HepG2 (cell line): ENCODE measurements at regions not wholly inside any gene's neighbourhood (a gene's known extent, or its start where the extent isn't known, plus 50 kb on each side); places are given as distances from the start of the nearest gene placed in this dataset.

Source experiments
- ATAC-seq: fragments of 200-7000 bp; cut with Tn5 transposase; 3 replicates; pipeline ENCODE4 v1.9.1; 2020; ENCODE audit warnings: mild to moderate bottlenecking, moderate library complexity
- BruUV-seq: library from RNA; stranded (reverse); fragments of 400-500 nt; replicated peaks from 2 replicates; lab custom pipeline; 2021; lab: Mats Ljungman, UMichigan
- CTCF ChIA-PET: fragments of 300-600 bp; formaldehyde crosslinking; extraction: SDS; loops from one replicate; lab custom pipeline; 2021; ENCODE audit warnings: low total read pairs, inconsistent platforms, low intra/inter-chr PET ratio; lab: Yijun Ruan, JAX
- POLR2A ChIA-PET: fragments of 350-600 bp; sonication (Branson Sonifier 250); formaldehyde crosslinking; loops from one replicate; lab custom pipeline; 2020; ENCODE audit warnings: antibody characterized with exemption, inconsistent platforms; lab: Yijun Ruan, JAX
- DNase-seq: peaks from one replicate; pipeline ENCODE4 v3.0.0-alpha.2; 2015; ENCODE audit warnings: low spot score
- FAIRE-seq: peaks from 3 replicates; lab custom pipeline; 2011; peaks lifted over from hg19 to GRCh38; lab: Jason Lieb, UNC
- H2AFZ ChIP-seq: one replicate; pipeline ENCODE4 v1.6.1; 2011; ENCODE audit warnings: low read length, inconsistent platforms
- H3K27ac ChIP-seq: fragments of 300-600 bp; 3 replicates; pipeline ENCODE4 v1.8.0; 2011; ENCODE audit warnings: mixed run types, mild to moderate bottlenecking, mixed read lengths, low read length, inconsistent platforms; ENCODE audit not compliant: insufficient read depth; ENCODE audit errors: extremely low read length
- H3K27me3 ChIP-seq, 2 experiments: fragments of 200-600 bp in 1 of 2; 2 replicates in 1 of 2; 3 replicates in 1 of 2; pipeline versions ENCODE4 v1.6.0 to v1.8.0; 2011; ENCODE audit warnings: low read length in 2 of 2, mild to moderate bottlenecking in 2 of 2, moderate library complexity in 2 of 2, inconsistent platforms in 1 of 2; ENCODE audit not compliant: insufficient read depth in 2 of 2, control insufficient read depth in 1 of 2
- H3K36me3 ChIP-seq, 2 experiments: fragments of 200-600 bp in 1 of 2; replicated peaks in 1 of 2; 2 replicates in 1 of 2; 3 replicates in 1 of 2; pipeline versions ENCODE4 v1.5.1 to v1.8.0; 2011; ENCODE audit warnings: low read length in 2 of 2, inconsistent platforms in 1 of 2; ENCODE audit not compliant: insufficient read depth in 2 of 2, control insufficient read depth in 1 of 2
- H3K4me1 ChIP-seq: 2 replicates; pipeline ENCODE4 v1.5.1; 2012; ENCODE audit warnings: low read length, inconsistent platforms; ENCODE audit not compliant: insufficient read depth
- H3K4me2 ChIP-seq: 2 replicates; pipeline ENCODE4 v1.6.0; 2011; ENCODE audit warnings: low read depth, low read length, inconsistent platforms
- H3K4me3 ChIP-seq, 3 experiments: fragments of 200-600 bp in 1 of 3; sonication (generic), shearing (Covaris generic) in 1 of 3; replicated peaks in 1 of 3; 2 replicates each; pipeline ENCODE4 v1.5.1; 2011 to 2016; ENCODE audit warnings: low read length in 3 of 3, inconsistent platforms in 2 of 3, low read depth in 2 of 3, mild to moderate bottlenecking in 2 of 3, control low read depth in 1 of 3, mixed read lengths in 1 of 3; ENCODE audit not compliant: insufficient read depth in 1 of 3
- H3K79me2 ChIP-seq: one replicate; pipeline ENCODE4 v1.6.1; 2011; ENCODE audit warnings: low read length, inconsistent platforms; ENCODE audit not compliant: insufficient read depth
- H3K9ac ChIP-seq: 2 replicates; pipeline ENCODE4 v1.6.0; 2011; ENCODE audit warnings: mild to moderate bottlenecking, low read depth, low read length, inconsistent platforms; ENCODE audit not compliant: insufficient read depth
- H3K9me3 ChIP-seq: 2 replicates; pipeline ENCODE4 v1.5.1; 2012; ENCODE audit warnings: mild to moderate bottlenecking, low read length
- H4K20me1 ChIP-seq: 2 replicates; pipeline ENCODE4 v1.6.0; 2011; ENCODE audit warnings: inconsistent platforms, mild to moderate bottlenecking, low read length, moderate library complexity; ENCODE audit not compliant: insufficient read depth
- ADNP ChIP-seq: sonication (generic); formaldehyde crosslinking; IDR thresholded peaks from 2 replicates; pipeline ENCODE4 v1.4.0; 2020; ENCODE audit warnings: missing genetic modification reagents
- ELF3 ChIP-seq: IDR thresholded peaks from 2 replicates; pipeline ENCODE4 v1.6.1; 2016; ENCODE audit warnings: missing genetic modification reagents, missing compliant biosample characterization
- ESRRA ChIP-seq: sonication (generic); formaldehyde crosslinking; IDR thresholded peaks from 2 replicates; pipeline ENCODE4 v1.5.1; 2020; ENCODE audit warnings: mild to moderate bottlenecking, low read depth, missing genetic modification reagents
- FOXP1 ChIP-seq, 2 experiments: fragments of 450-650 bp in 1 of 2; IDR thresholded peaks; 2 replicates each; pipeline ENCODE4 v1.6.1; 2017 to 2018; ENCODE audit warnings: antibody characterized with exemption in 1 of 2
- HNF4A ChIP-seq: sonication (generic); formaldehyde crosslinking; IDR thresholded peaks from 2 replicates; pipeline ENCODE4 v1.4.0; 2020; ENCODE audit warnings: missing genetic modification reagents
- HOXA3 ChIP-seq: sonication (generic); formaldehyde crosslinking; IDR thresholded peaks from 2 replicates; pipeline ENCODE4 v1.5.0; 2020; ENCODE audit warnings: missing genetic modification reagents
- NFKB2 ChIP-seq: sonication (generic); formaldehyde crosslinking; IDR thresholded peaks from 2 replicates; pipeline ENCODE4 v1.4.0; 2020; ENCODE audit warnings: missing genetic modification reagents, borderline replicate concordance
- SIN3B ChIP-seq: fragments of 150-350 bp; IDR thresholded peaks from 2 replicates; pipeline ENCODE4 v1.6.1; 2014; ENCODE audit warnings: low read length
- STAT5B ChIP-seq: sonication (generic); formaldehyde crosslinking; IDR thresholded peaks from 2 replicates; pipeline ENCODE4 v1.4.0; 2020; ENCODE audit warnings: missing genetic modification reagents
- ZFP36L2 ChIP-seq: sonication (generic); formaldehyde crosslinking; IDR thresholded peaks from 2 replicates; pipeline ENCODE4 v1.4.0; 2020; ENCODE audit warnings: missing genetic modification reagents
- ZNF766 ChIP-seq: sonication (generic); formaldehyde crosslinking; IDR thresholded peaks from 2 replicates; pipeline ENCODE4 v1.5.0; 2020; ENCODE audit warnings: missing genetic modification reagents, borderline replicate concordance
- WGBS: methylation state at CpG from one replicate; pipeline ENCODE4 v1.1.6; 2017; ENCODE audit warnings: low lambda C conversion rate; 5-methylcytosine and 5-hydroxymethylcytosine counted together
- in situ Hi-C: cut with HindIII; loops from 2 replicates; pipeline ENCODE4 v1.10.0; 2017; ENCODE audit warnings: low pct_unique_long_range_greater_than_20kb; ENCODE audit not compliant: extremely low pct_ligation_motif_present
- intact Hi-C: fragments of 100-400 bp; cut with micrococcal nuclease; formaldehyde crosslinking; loops from one replicate; pipeline ENCODE4 v1.10.0; 2022; ENCODE audit not compliant: unreplicated experiment
- TF ChIP-seq, protein P1 (sequence below): IDR thresholded peaks from 2 replicates; pipeline ENCODE4 v1.6.1; 2016; ENCODE audit warnings: mild to moderate bottlenecking, missing biosample characterization, missing genetic modification reagents
- TF ChIP-seq, protein P2 (sequence below): sonication (generic); formaldehyde crosslinking; IDR thresholded peaks from 2 replicates; pipeline ENCODE4 v1.4.0; 2020; ENCODE audit warnings: mild to moderate bottlenecking, missing genetic modification reagents, borderline replicate concordance
- TF ChIP-seq, protein P3 (sequence below): sonication (generic); formaldehyde crosslinking; IDR thresholded peaks from 2 replicates; pipeline ENCODE4 v1.9.0; 2022; ENCODE audit warnings: low read depth, missing genetic modification reagents

DNA sequence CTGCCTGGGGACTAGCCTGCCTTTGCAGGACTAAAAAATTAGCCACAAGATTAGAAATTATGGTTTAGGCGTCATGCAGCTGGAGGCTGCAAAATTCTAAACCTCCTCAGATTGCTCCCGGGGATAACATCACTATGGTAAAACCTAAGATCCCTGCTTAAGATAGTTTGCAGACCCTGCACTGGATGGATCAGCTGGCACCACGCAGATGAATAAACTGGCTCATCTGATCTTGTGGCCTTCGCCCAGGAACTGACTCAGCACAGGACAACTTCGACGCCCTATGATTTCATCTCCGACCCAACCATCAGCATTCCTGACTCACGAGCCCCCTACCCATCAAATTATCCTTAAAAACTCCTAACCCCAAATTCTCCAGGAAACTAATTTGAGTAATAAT, 482.4 kb downstream of the SPRY1 start:
- peaks cover 12% of the 10 kb centered on the region for H3K4me1 ChIP-seq
- no peak overlapping the region for H3K4me2 ChIP-seq
- ATAC-seq (no peak), DNase-seq (no peak), FAIRE-seq (no peak)
- H3K27ac ChIP-seq, result no peak overlapping the region
- H4K20me1 ChIP-seq, result no peaks in the 10 kb centered on the region
- POLR2A ChIA-PET, result no interaction called here
- no peak overlapping the region for H3K9ac ChIP-seq
- no peaks in the 10 kb centered on the region for H3K27me3 ChIP-seq
- TF ChIP-seq HNF4A (CRISPR knock-in tag) (no peak), STAT5B (CRISPR knock-in tag) (no peak)
- TF ChIP-seq, protein P1, sequence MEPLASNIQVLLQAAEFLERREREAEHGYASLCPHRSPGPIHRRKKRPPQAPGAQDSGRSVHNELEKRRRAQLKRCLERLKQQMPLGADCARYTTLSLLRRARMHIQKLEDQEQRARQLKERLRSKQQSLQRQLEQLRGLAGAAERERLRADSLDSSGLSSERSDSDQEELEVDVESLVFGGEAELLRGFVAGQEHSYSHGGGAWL (CRISPR knock-in tag), result no peak
- BruUV-seq, result no TSS peak
- no peaks in the 10 kb centered on the region for H3K36me3 ChIP-seq
- no peaks in the 10 kb centered on the region for H3K9me3 ChIP-seq
- in situ Hi-C loops (no loop called here), intact Hi-C loops (no loop called here)
- CTCF ChIA-PET, result no interaction called here
- H2AFZ ChIP-seq, result no peak overlapping the region
- H3K79me2 ChIP-seq, result no peaks in the 10 kb centered on the region
- 92% methylated on average over 8 of the region's 8 CpGs for WGBS
- no peak overlapping the region for H3K4me3 ChIP-seq

DNA sequence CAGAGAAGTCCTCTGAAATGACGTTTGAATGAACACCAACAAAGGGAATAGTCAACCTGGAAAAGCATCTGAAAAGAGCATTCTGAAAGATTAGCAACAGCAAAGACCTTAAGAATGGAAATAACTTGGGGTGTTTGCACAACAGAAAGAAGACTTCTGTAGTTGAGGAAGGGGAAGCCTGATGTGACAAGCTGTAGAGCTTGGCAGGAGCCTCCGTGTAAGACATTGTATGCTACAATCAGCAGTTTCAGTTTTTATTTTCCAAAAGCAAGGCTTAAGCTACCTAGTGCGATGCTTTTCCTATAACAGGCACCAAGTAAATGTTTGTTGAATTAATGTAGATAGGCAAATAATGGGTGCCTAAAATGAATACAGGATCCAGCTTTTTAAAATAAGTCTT, 484.0 kb downstream of the SPRY1 start:
- H3K9ac ChIP-seq, result no peak overlapping the region
- intact Hi-C loops, result no loop called here
- H3K36me3 ChIP-seq, result no peaks in the 10 kb centered on the region
- no peaks in the 10 kb centered on the region for H3K9me3 ChIP-seq
- no peaks in the 10 kb centered on the region for H3K27me3 ChIP-seq
- FAIRE-seq (no peak), ATAC-seq (no peak), DNase-seq (no peak)
- ChIA-PET POLR2A (no interaction called here), CTCF (no interaction called here)
- peaks cover 12% of the 10 kb centered on the region for H3K4me1 ChIP-seq
- no TSS peak for BruUV-seq
- H4K20me1 ChIP-seq, result no peaks in the 10 kb centered on the region
- H3K79me2 ChIP-seq, result no peaks in the 10 kb centered on the region
- H2AFZ ChIP-seq, result no peak overlapping the region
- no peak overlapping the region for H3K4me2 ChIP-seq
- no peak overlapping the region for H3K4me3 ChIP-seq
- WGBS, result 50% methylated on average over 3 of the region's 3 CpGs
- H3K27ac ChIP-seq, result no peak overlapping the region
- in situ Hi-C loops, result no loop called here
- no peak for TF ChIP-seq ELF3
- no peak for TF ChIP-seq ESRRA (CRISPR knock-in tag)
- TF ChIP-seq, protein P2, sequence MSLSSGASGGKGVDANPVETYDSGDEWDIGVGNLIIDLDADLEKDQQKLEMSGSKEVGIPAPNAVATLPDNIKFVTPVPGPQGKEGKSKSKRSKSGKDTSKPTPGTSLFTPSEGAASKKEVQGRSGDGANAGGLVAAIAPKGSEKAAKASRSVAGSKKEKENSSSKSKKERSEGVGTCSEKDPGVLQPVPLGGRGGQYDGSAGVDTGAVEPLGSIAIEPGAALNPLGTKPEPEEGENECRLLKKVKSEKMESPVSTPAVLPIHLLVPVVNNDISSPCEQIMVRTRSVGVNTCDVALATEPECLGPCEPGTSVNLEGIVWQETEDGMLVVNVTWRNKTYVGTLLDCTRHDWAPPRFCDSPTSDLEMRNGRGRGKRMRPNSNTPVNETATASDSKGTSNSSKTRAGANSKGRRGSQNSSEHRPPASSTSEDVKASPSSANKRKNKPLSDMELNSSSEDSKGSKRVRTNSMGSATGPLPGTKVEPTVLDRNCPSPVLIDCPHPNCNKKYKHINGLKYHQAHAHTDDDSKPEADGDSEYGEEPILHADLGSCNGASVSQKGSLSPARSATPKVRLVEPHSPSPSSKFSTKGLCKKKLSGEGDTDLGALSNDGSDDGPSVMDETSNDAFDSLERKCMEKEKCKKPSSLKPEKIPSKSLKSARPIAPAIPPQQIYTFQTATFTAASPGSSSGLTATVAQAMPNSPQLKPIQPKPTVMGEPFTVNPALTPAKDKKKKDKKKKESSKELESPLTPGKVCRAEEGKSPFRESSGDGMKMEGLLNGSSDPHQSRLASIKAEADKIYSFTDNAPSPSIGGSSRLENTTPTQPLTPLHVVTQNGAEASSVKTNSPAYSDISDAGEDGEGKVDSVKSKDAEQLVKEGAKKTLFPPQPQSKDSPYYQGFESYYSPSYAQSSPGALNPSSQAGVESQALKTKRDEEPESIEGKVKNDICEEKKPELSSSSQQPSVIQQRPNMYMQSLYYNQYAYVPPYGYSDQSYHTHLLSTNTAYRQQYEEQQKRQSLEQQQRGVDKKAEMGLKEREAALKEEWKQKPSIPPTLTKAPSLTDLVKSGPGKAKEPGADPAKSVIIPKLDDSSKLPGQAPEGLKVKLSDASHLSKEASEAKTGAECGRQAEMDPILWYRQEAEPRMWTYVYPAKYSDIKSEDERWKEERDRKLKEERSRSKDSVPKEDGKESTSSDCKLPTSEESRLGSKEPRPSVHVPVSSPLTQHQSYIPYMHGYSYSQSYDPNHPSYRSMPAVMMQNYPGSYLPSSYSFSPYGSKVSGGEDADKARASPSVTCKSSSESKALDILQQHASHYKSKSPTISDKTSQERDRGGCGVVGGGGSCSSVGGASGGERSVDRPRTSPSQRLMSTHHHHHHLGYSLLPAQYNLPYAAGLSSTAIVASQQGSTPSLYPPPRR, result no peak
- no peak for TF ChIP-seq SIN3B
- TF ChIP-seq NFKB2 (CRISPR knock-in tag), result no peak
- no peak for TF ChIP-seq FOXP1 (IDR thresholded peaks at IDR 0.05)
- TF ChIP-seq FOXP1 (CRISPR knock-in tag; IDR thresholded peaks at IDR 0.05), result no peak
- no peak for TF ChIP-seq ZNF766 (CRISPR knock-in tag)
- TF ChIP-seq HOXA3 (CRISPR knock-in tag), result no peak
- no peak for TF ChIP-seq ADNP (CRISPR knock-in tag)
- TF ChIP-seq, protein P3, sequence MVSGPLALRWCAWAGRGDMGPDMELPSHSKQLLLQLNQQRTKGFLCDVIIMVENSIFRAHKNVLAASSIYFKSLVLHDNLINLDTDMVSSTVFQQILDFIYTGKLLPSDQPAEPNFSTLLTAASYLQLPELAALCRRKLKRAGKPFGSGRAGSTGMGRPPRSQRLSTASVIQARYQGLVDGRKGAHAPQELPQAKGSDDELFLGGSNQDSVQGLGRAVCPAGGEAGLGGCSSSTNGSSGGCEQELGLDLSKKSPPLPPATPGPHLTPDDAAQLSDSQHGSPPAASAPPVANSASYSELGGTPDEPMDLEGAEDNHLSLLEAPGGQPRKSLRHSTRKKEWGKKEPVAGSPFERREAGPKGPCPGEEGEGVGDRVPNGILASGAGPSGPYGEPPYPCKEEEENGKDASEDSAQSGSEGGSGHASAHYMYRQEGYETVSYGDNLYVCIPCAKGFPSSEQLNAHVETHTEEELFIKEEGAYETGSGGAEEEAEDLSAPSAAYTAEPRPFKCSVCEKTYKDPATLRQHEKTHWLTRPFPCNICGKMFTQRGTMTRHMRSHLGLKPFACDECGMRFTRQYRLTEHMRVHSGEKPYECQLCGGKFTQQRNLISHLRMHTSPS (CRISPR knock-in tag), result no peak
- TF ChIP-seq ZFP36L2 (CRISPR knock-in tag), result no peak
